ENCODE measurements at regions not wholly inside any gene's neighbourhood (a gene's known extent, or its start where the extent isn't known, plus 50 kb on each side); places are given as distances from the start of the nearest gene placed in this dataset.

- TF ChIP-seq CTCF (IDR thresholded peaks at IDR 0.05; ENCODE audit: insufficient read depth, low read length, poor library complexity, severe bottlenecking) (no peak), EZH2phosphoT487 (conservative IDR thresholded peaks at IDR 0.05; ENCODE audit: low read length) (no peak)
These were observed 265.6 kb downstream of the ARRDC4 start for GRCh38 chr15:98226149-98226548.
